ENCODE measurements at regions not wholly inside any gene's neighbourhood (a gene's known extent, or its start where the extent isn't known, plus 50 kb on each side); places are given as distances from the start of the nearest gene placed in this dataset.
"Not testable (repeated sequence)": the region's sequence is repeated elsewhere in the genome, so short reads cannot be mapped to it uniquely, and the experiment has no call there.

GRCh38 chr6:15741405-15741804, 78.6 kb upstream of the DTNBP1 start:
- no peak for DNase-seq (ENCODE audit: low read depth, low spot score)
- Histone ChIP-seq H3K4me1 (ENCODE audit: control insufficient read depth, insufficient read depth, low read length) (no peaks in the 10 kb centered on the region; the same call in 1 of the 2 replicates), H3K27ac (ENCODE audit: low read length) (no peak overlapping the region), H3K36me3 (ENCODE audit: control insufficient read depth, insufficient read depth, low read length) (no peaks in the 10 kb centered on the region), H3K4me3 (ENCODE audit: low read length) (no peak overlapping the region), H3K27me3 (ENCODE audit: control insufficient read depth, insufficient read depth, low read length) (no peaks in the 10 kb centered on the region), H3K9me3 (ENCODE audit: control insufficient read depth, insufficient read depth, low read length) (no peaks in the 10 kb centered on the region)

GRCh38 chr6:15739867-15740266, 77.0 kb upstream of the DTNBP1 start:
- no peak for DNase-seq (ENCODE audit: low read depth, low spot score)
- no peak overlapping the region for H3K27ac ChIP-seq (ENCODE audit: low read length)
- no peaks in the 10 kb centered on the region for H3K9me3 ChIP-seq (ENCODE audit: control insufficient read depth, insufficient read depth, low read length)
- no peaks in the 10 kb centered on the region for H3K27me3 ChIP-seq (ENCODE audit: control insufficient read depth, insufficient read depth, low read length)
- no peaks in the 10 kb centered on the region; the same call in 1 of the 2 replicates for H3K4me1 ChIP-seq (ENCODE audit: control insufficient read depth, insufficient read depth, low read length)
- no CpG with 5 or more reads among the region's 3 CpGs for WGBS (ENCODE audit: insufficient coverage, insufficient read length)
- H3K4me3 ChIP-seq (ENCODE audit: low read length): no peak overlapping the region
- H3K36me3 ChIP-seq (ENCODE audit: control insufficient read depth, insufficient read depth, low read length): no peaks in the 10 kb centered on the region

- Histone ChIP-seq H3K27me3 (ENCODE audit: control insufficient read depth, insufficient read depth, low read length) (no peaks in the 10 kb centered on the region), H3K27ac (ENCODE audit: low read length) (no peak overlapping the region), H3K4me1 (ENCODE audit: control insufficient read depth, insufficient read depth, low read length) (no peaks in the 10 kb centered on the region), H3K36me3 (ENCODE audit: control insufficient read depth, insufficient read depth, low read length) (no peaks in the 10 kb centered on the region), H3K9me3 (ENCODE audit: control insufficient read depth, insufficient read depth, low read length) (no peaks in the 10 kb centered on the region), H3K4me3 (ENCODE audit: low read length) (no peak overlapping the region)
- no CpG with 5 or more reads among the region's 2 CpGs for WGBS (ENCODE audit: insufficient coverage, insufficient read length)
- no peak for DNase-seq (ENCODE audit: low read depth, low spot score)
These were observed 76.5 kb upstream of the DTNBP1 start for GRCh38 chr6:15739353-15739752.

GRCh38 chr6:15738195-15738594, 75.4 kb upstream of the DTNBP1 start:
- H3K4me3 ChIP-seq (ENCODE audit: low read length); DNase-seq (ENCODE audit: low read depth, low spot score); H3K27me3 ChIP-seq (ENCODE audit: control insufficient read depth, insufficient read depth, low read length); H3K9me3 ChIP-seq (ENCODE audit: control insufficient read depth, insufficient read depth, low read length); H3K4me1 ChIP-seq (ENCODE audit: control insufficient read depth, insufficient read depth, low read length); H3K36me3 ChIP-seq (ENCODE audit: control insufficient read depth, insufficient read depth, low read length); H3K27ac ChIP-seq (ENCODE audit: low read length): not testable (repeated sequence)
- WGBS (ENCODE audit: insufficient coverage, insufficient read length): no CpG with 5 or more reads among the region's 8 CpGs

GRCh38 chr6:15736297-15736696, 73.5 kb upstream of the DTNBP1 start:
- Histone ChIP-seq H3K27ac (ENCODE audit: low read length) (no peak overlapping the region), H3K9me3 (ENCODE audit: control insufficient read depth, insufficient read depth, low read length) (no peaks in the 10 kb centered on the region), H3K4me1 (ENCODE audit: control insufficient read depth, insufficient read depth, low read length) (no peaks in the 10 kb centered on the region), H3K36me3 (ENCODE audit: control insufficient read depth, insufficient read depth, low read length) (no peaks in the 10 kb centered on the region), H3K27me3 (ENCODE audit: control insufficient read depth, insufficient read depth, low read length) (no peaks in the 10 kb centered on the region), H3K4me3 (ENCODE audit: low read length) (no peak overlapping the region)
- no peak for DNase-seq (ENCODE audit: low read depth, low spot score)
- no CpG with 5 or more reads among the region's 3 CpGs for WGBS (ENCODE audit: insufficient coverage, insufficient read length)

GRCh38 chr6:15735567-15736265, 72.9 kb upstream of the DTNBP1 start:
- DNase-seq (ENCODE audit: low read depth, low spot score): no peak
- Histone ChIP-seq H3K27ac (ENCODE audit: low read length) (no peak overlapping the region), H3K4me3 (ENCODE audit: low read length) (no peak overlapping the region), H3K27me3 (ENCODE audit: control insufficient read depth, insufficient read depth, low read length) (no peaks in the 10 kb centered on the region), H3K36me3 (ENCODE audit: control insufficient read depth, insufficient read depth, low read length) (no peaks in the 10 kb centered on the region), H3K9me3 (ENCODE audit: control insufficient read depth, insufficient read depth, low read length) (no peaks in the 10 kb centered on the region), H3K4me1 (ENCODE audit: control insufficient read depth, insufficient read depth, low read length) (no peaks in the 10 kb centered on the region)
- WGBS (ENCODE audit: insufficient coverage, insufficient read length): no CpG with 5 or more reads among the region's 5 CpGs

- Histone ChIP-seq H3K27me3 (ENCODE audit: control insufficient read depth, insufficient read depth, low read length) (no peaks in the 10 kb centered on the region), H3K4me1 (ENCODE audit: control insufficient read depth, insufficient read depth, low read length) (no peaks in the 10 kb centered on the region), H3K4me3 (ENCODE audit: low read length) (no peak overlapping the region), H3K27ac (ENCODE audit: low read length) (no peak overlapping the region), H3K9me3 (ENCODE audit: control insufficient read depth, insufficient read depth, low read length) (no peaks in the 10 kb centered on the region), H3K36me3 (ENCODE audit: control insufficient read depth, insufficient read depth, low read length) (no peaks in the 10 kb centered on the region)
- no CpG with 5 or more reads among the region's 13 CpGs for WGBS (ENCODE audit: insufficient coverage, insufficient read length)
- DNase-seq (ENCODE audit: low read depth, low spot score): no peak
These were observed 71.5 kb upstream of the DTNBP1 start for GRCh38 chr6:15734118-15734897.

- Histone ChIP-seq H3K4me1 (ENCODE audit: control insufficient read depth, insufficient read depth, low read length) (no peaks in the 10 kb centered on the region), H3K36me3 (ENCODE audit: control insufficient read depth, insufficient read depth, low read length) (no peaks in the 10 kb centered on the region), H3K27ac (ENCODE audit: low read length) (no peak overlapping the region), H3K9me3 (ENCODE audit: control insufficient read depth, insufficient read depth, low read length) (no peaks in the 10 kb centered on the region), H3K27me3 (ENCODE audit: control insufficient read depth, insufficient read depth, low read length) (no peaks in the 10 kb centered on the region), H3K4me3 (ENCODE audit: low read length) (no peak overlapping the region)
- no peak for DNase-seq (ENCODE audit: low read depth, low spot score)
- no CpG with 5 or more reads among the region's 4 CpGs for WGBS (ENCODE audit: insufficient coverage, insufficient read length)
These were observed 68.1 kb upstream of the DTNBP1 start for GRCh38 chr6:15730922-15731321.

- no peak for DNase-seq (ENCODE audit: low read depth, low spot score)
- H3K9me3 ChIP-seq (ENCODE audit: control insufficient read depth, insufficient read depth, low read length): no peaks in the 10 kb centered on the region
- no peak overlapping the region for H3K4me3 ChIP-seq (ENCODE audit: low read length)
- no CpG with 5 or more reads among the region's 6 CpGs for WGBS (ENCODE audit: insufficient coverage, insufficient read length)
- no peaks in the 10 kb centered on the region for H3K36me3 ChIP-seq (ENCODE audit: control insufficient read depth, insufficient read depth, low read length)
- no peaks in the 10 kb centered on the region for H3K27me3 ChIP-seq (ENCODE audit: control insufficient read depth, insufficient read depth, low read length)
- H3K4me1 ChIP-seq (ENCODE audit: control insufficient read depth, insufficient read depth, low read length): no peaks in the 10 kb centered on the region
- no peak overlapping the region for H3K27ac ChIP-seq (ENCODE audit: low read length)
These were observed 67.6 kb upstream of the DTNBP1 start for GRCh38 chr6:15730442-15730841.

- H3K27me3 ChIP-seq (ENCODE audit: control insufficient read depth, insufficient read depth, low read length): no peaks in the 10 kb centered on the region
- DNase-seq (ENCODE audit: low read depth, low spot score): no peak
- H3K36me3 ChIP-seq (ENCODE audit: control insufficient read depth, insufficient read depth, low read length): no peaks in the 10 kb centered on the region
- H3K4me1 ChIP-seq (ENCODE audit: control insufficient read depth, insufficient read depth, low read length): no peaks in the 10 kb centered on the region
- H3K27ac ChIP-seq (ENCODE audit: low read length): no peak overlapping the region
- H3K4me3 ChIP-seq (ENCODE audit: low read length): no peak overlapping the region
- WGBS (ENCODE audit: insufficient coverage, insufficient read length): no CpG with 5 or more reads among the region's 2 CpGs
- H3K9me3 ChIP-seq (ENCODE audit: control insufficient read depth, insufficient read depth, low read length): no peaks in the 10 kb centered on the region
These were observed 59.9 kb upstream of the DTNBP1 start for GRCh38 chr6:15722731-15723130.

GRCh38 chr6:15716889-15717288, 54.1 kb upstream of the DTNBP1 start:
- Histone ChIP-seq H3K27me3 (ENCODE audit: control insufficient read depth, insufficient read depth, low read length) (no peaks in the 10 kb centered on the region), H3K9me3 (ENCODE audit: control insufficient read depth, insufficient read depth, low read length) (no peaks in the 10 kb centered on the region; the same call in 1 of the 2 replicates), H3K27ac (ENCODE audit: low read length) (no peak overlapping the region), H3K4me1 (ENCODE audit: control insufficient read depth, insufficient read depth, low read length) (no peaks in the 10 kb centered on the region), H3K36me3 (ENCODE audit: control insufficient read depth, insufficient read depth, low read length) (no peaks in the 10 kb centered on the region), H3K4me3 (ENCODE audit: low read length) (no peak overlapping the region)
- DNase-seq (ENCODE audit: low read depth, low spot score): no peak
- WGBS (ENCODE audit: insufficient coverage, insufficient read length): no CpG with 5 or more reads among the region's 2 CpGs

All from iPS DF 6.9 (cell line).